GM12865 (cell line): ENCODE measurements at regions not wholly inside any gene's neighbourhood (a gene's known extent, or its start where the extent isn't known, plus 50 kb on each side); places are given as distances from the start of the nearest gene placed in this dataset.
"Not testable (repeated sequence)": the region's sequence is repeated elsewhere in the genome, so short reads cannot be mapped to it uniquely, and the experiment has no call there.

Source experiments
- DNase-seq: peaks from one replicate; pipeline ENCODE4 v3.0.0; 2010; ENCODE audit warnings: low read depth
- H3K4me3 ChIP-seq: 2 replicates; pipeline ENCODE4 v1.5.1; 2011; ENCODE audit warnings: mild to moderate bottlenecking, low read depth, low read length, control low read depth
- TF ChIP-seq, protein P1 (sequence below): IDR thresholded peaks from 2 replicates; pipeline ENCODE4 v1.5.1; 2011; ENCODE audit warnings: low read length, control low read depth, low read depth, inconsistent platforms; ENCODE audit not compliant: insufficient read depth; ENCODE audit errors: missing control alignments

DNA sequence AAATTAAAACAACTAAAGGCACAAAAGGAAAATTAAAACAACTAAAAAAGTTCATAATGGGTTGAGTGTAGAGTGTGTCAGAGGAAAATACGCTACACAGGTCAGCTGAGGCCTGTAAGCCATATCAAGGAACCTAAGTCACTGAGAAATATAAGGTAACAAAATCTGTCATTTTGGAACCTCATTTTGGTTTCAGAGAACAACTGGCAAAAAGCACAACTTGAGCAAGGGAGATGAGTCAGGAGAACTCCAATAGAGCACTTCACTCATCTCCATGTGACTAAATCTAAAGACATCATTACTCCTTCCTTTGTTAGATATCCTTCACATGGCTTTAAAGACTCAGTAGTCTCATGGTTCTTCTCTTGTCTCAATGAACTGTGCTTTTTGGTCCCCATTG lies 269.4 kb upstream of the POU5F2 start:
- H3K4me3 ChIP-seq: no peak overlapping the region
- DNase-seq: no peak
- TF ChIP-seq, protein P1, sequence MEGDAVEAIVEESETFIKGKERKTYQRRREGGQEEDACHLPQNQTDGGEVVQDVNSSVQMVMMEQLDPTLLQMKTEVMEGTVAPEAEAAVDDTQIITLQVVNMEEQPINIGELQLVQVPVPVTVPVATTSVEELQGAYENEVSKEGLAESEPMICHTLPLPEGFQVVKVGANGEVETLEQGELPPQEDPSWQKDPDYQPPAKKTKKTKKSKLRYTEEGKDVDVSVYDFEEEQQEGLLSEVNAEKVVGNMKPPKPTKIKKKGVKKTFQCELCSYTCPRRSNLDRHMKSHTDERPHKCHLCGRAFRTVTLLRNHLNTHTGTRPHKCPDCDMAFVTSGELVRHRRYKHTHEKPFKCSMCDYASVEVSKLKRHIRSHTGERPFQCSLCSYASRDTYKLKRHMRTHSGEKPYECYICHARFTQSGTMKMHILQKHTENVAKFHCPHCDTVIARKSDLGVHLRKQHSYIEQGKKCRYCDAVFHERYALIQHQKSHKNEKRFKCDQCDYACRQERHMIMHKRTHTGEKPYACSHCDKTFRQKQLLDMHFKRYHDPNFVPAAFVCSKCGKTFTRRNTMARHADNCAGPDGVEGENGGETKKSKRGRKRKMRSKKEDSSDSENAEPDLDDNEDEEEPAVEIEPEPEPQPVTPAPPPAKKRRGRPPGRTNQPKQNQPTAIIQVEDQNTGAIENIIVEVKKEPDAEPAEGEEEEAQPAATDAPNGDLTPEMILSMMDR: no peak

DNA sequence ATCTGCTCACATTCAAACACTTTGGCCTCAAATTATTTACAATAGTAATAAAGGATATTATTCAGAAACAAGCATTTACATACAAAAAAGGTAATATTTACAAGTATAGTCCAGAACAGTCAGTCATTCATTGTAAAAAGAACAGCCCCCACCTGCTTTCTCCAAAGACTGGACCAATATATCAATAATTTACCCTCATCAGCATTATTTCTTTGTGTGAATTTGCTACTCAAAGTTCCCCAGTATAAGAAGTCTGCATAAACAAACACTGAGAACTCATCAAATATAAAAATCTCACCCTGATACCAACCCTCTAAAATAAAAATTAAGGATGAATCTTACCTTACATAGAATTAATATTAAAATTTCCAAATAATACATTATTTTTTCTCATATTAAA lies 267.8 kb upstream of the POU5F2 start:
- no peak for DNase-seq
- H3K4me3 ChIP-seq: no peak overlapping the region
- TF ChIP-seq, protein P1: no peak

DNA sequence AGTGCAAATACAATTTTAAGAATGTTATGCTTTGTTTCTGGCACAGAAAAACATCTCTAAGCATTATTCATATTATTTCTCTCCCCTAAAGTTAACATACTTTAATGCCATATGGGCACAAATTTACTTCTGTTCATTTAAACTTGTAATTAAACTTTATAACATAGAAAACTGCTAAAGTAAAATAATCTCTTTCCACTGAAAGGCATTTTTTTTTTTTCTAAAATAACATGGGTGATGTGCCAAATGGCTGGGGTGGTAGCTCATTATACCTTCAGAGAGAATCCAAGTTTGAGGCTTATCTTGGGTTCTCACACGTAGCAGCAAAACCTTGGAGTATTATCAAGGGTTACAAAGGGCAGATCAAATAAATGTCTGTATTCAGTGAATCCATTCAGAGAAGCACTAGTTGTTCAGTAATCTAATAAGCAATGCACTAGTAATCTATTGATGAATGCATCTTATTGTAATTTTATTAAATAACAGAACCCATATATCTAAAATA lies 257.6 kb upstream of the POU5F2 start:
- DNase-seq: no peak
- TF ChIP-seq, protein P1: no peak
- no peak overlapping the region for H3K4me3 ChIP-seq

DNA sequence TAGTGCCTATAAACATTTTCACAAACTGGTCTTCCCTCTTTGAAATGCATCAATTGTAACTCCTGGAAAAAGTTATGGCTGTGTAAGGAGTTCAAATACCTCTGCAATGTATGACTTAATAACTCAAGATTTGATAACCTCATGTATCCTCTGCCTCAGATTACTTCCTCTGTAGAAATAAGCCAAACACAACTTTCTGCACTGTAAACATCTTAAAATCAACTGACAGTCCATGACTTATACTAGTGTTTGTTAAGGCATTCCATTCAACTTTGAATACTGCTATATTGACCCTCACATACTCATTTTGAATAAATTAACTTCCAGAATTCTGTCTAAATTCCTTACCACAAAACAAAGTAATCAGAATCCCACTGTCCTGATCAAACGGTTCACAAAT lies 256.2 kb upstream of the POU5F2 start:
- H3K4me3 ChIP-seq: no peak overlapping the region
- TF ChIP-seq, protein P1: no peak
- DNase-seq: no peak

DNA sequence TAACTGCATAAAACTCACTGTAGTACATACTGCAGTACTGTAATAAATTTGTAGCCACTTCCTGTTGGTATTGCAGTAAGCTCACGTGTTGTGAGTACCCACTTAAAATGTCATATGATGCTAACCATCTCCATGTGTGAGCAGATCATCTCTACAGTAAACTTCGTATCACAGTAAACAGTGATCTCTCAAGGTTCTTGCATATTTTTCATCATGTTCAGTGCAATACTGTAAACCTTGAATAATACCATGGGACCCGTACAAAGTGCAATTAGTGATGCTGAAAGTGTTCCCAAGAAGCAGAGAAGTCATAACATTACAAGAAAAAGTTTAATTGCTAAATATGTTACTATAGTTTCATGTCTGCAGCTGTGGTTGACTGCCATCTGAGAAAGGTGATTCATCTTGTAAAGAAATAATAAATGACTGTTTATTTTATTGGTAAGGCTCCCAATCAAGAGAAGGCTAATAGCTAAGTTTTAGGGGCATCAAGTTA lies 253.8 kb upstream of the POU5F2 start:
- H3K4me3 ChIP-seq: no peak overlapping the region
- peak; percentile 9 for DNase-seq
- TF ChIP-seq, protein P1: no peak

DNA sequence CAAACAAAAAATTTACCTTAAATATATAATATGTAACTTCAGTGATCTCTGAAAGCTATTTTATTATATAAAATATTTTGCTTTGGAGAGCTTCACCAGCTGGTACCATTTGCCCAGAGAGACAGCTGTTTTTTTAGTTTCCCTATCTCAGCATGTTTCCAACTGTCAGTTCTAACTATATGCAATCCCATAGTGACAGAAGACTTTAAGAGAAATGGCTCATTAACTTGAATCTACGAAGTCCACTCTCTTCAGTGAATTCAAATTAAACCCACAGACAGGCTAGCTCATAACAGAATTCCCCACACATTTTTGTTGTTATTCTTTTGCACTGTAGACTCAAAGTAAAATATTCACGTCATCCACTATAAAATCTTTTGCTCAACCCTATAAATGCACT lies 251.8 kb upstream of the POU5F2 start:
- TF ChIP-seq, protein P1: no peak
- H3K4me3 ChIP-seq: no peak overlapping the region
- DNase-seq: no peak

DNA sequence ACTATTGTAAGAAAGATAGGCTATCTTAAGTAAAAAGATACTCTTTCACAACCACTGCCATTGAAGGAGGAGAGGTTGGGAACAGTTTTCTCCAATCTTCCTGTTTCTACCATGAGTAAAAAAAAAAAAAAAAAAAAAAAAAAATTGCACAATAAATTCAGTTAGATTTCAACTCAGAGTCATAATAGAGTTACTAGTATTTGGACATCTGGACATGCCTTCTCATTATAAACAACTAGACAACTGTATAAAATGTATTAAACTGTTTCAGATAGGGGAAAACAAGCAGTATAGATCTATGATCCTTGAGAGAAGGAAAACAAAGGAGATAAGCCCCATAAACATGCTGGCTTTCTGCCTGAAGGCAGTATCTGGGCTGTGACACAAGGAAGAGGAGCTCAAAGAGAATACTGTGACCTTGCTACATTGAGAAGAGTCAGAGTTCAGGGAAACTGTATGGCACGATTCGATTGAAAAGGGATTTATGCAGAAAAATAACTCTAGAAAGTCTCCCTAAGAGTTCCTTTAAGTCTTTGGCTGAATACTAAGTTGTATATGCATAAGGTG lies 249.2 kb upstream of the POU5F2 start:
- TF ChIP-seq, protein P1: no peak
- no peak overlapping the region for H3K4me3 ChIP-seq
- no peak for DNase-seq

DNA sequence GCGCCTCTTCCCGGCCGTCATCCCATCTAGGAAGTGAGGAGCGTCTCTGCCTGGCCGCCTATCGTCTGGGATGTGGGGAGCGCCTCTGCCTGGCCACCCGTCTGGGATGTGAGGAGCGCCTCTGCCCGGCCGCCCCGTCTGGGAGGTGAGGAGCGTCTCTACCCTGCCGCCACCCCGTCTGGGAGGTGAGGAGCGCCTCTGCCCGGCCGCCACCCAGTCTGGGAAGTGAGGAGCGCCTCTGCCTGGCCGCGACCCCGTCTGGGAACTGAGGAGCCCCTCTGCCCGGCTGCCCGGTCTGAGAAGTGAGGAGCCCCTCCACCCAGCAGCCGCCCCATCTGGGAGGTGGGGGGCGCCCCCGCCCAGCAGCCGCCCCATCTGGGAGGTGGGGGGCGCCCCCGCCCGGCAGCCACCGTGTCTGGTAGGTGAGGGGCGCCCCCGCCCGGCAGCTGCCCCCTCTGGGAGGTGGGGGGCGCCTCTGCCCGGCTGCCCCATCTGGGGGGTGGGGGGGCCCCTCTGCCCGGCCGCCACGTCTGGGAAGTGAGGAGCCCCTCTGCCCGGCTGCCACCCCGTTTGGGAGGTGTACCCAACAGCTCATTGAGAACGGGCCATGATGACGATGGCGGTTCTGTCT lies 244.7 kb upstream of the POU5F2 start:
- not testable (repeated sequence) for DNase-seq, H3K4me3 ChIP-seq
